HCT116 (cell line): ENCODE measurements at regions not wholly inside any gene's neighbourhood (a gene's known extent, or its start where the extent isn't known, plus 50 kb on each side); places are given as distances from the start of the nearest gene placed in this dataset.

Experiments used
- ATAC-seq: fragments of 200-7000 bp; cut with Tn5 transposase; 2 replicates; pipeline ENCODE4 v1.9.1; 2020; ENCODE audit warnings: mild to moderate bottlenecking, moderate library complexity
- BruUV-seq: library from RNA; stranded (reverse); fragments of 400-500 nt; replicated peaks from 2 replicates; lab custom pipeline; 2021; lab: Mats Ljungman, UMichigan
- CTCF ChIA-PET: fragments of 300-600 bp; sonication (Branson Sonifier 250); formaldehyde crosslinking; loops from one replicate; lab custom pipeline; 2021; ENCODE audit warnings: antibody characterized with exemption; lab: Charles Lee
- POLR2A ChIA-PET: fragments of 300-600, 350-600 bp; sonication (Branson Sonifier 250); formaldehyde crosslinking; loops from one replicate; lab custom pipeline; 2021; ENCODE audit warnings: antibody characterized with exemption; lab: Charles Lee
- RAD21 ChIA-PET, 2 experiments: fragments of 300-600 bp; sonication (Branson Sonifier 250); formaldehyde crosslinking; loops; one replicate each; lab custom pipeline; 2023; ENCODE audit warnings: low total read pairs in 2 of 2; ENCODE audit not compliant: uncharacterized antibody in 2 of 2, unreplicated experiment in 2 of 2, low non-redundant PET in 1 of 2; lab: Charles Lee
- DNase-seq: peaks from one replicate; pipeline ENCODE4 v3.0.0-alpha.2; 2010; ENCODE audit warnings: low read depth, low spot score
- H2AFZ ChIP-seq: fragments of 200-600 bp; shearing (Covaris generic), sonication (generic); 2 replicates; pipeline ENCODE4 v1.6.1; 2017; ENCODE audit warnings: low read depth, mixed run types, mixed read lengths, antibody characterized with exemption, low read length; ENCODE audit not compliant: poor library complexity, severe bottlenecking
- H3K27ac ChIP-seq: 2 replicates; pipeline ENCODE4 v1.5.1; 2012; ENCODE audit warnings: low read depth, low read length
- H3K27me3 ChIP-seq: fragments of 200-600 bp; sonication (generic); 2 replicates; pipeline ENCODE4 v1.6.1; 2016; ENCODE audit warnings: mixed run types, low read length, mixed read lengths; ENCODE audit not compliant: insufficient read depth
- H3K36me3 ChIP-seq, 2 experiments: fragments of 200-500 bp in 1 of 2; fragments of 200-600 bp in 1 of 2; sonication (Bioruptor generic) in 1 of 2; sonication (generic) in 1 of 2; 2 replicates each; pipeline versions ENCODE4 v1.5.1 to v1.6.1; 2014 to 2016; ENCODE audit warnings: low read length in 2 of 2, inconsistent platforms in 1 of 2, mixed read lengths in 1 of 2, mixed run types in 1 of 2; ENCODE audit not compliant: insufficient read depth in 2 of 2, control insufficient read depth in 1 of 2
- H3K4me1 ChIP-seq, 2 experiments: fragments of 200-600 bp in 1 of 2; sonication (generic) in 1 of 2; 2 replicates each; pipeline versions ENCODE4 v1.5.1 to v1.6.1; 2012 to 2017; ENCODE audit warnings: low read length in 2 of 2, inconsistent platforms in 1 of 2, mild to moderate bottlenecking in 1 of 2, mixed read lengths in 1 of 2, mixed run types in 1 of 2, moderate library complexity in 1 of 2; ENCODE audit not compliant: insufficient read depth in 2 of 2, control insufficient read depth in 1 of 2
- H3K4me2 ChIP-seq: fragments of 200-600 bp; sonication (generic); 2 replicates; pipeline ENCODE4 v1.6.1; 2017; ENCODE audit warnings: mixed run types, low read length, mixed read lengths
- H3K4me3 ChIP-seq, 2 experiments: fragments of 200-600 bp in 1 of 2; sonication (generic) in 1 of 2; replicated peaks in 1 of 2; 2 replicates each; pipeline ENCODE4 v1.5.1; 2011 to 2016; ENCODE audit warnings: low read length in 2 of 2, control low read depth in 1 of 2, low read depth in 1 of 2, mild to moderate bottlenecking in 1 of 2, mixed read lengths in 1 of 2, mixed run types in 1 of 2
- H3K79me2 ChIP-seq: fragments of 200-600 bp; sonication (generic); 2 replicates; pipeline ENCODE4 v1.6.1; 2017; ENCODE audit warnings: mild to moderate bottlenecking, mixed run types, low read length, moderate library complexity, mixed read lengths; ENCODE audit not compliant: insufficient read depth
- H3K9ac ChIP-seq: fragments of 200-600 bp; sonication (generic); 2 replicates; pipeline ENCODE4 v1.6.1; 2016; ENCODE audit warnings: low read length, mixed read lengths
- H3K9me2 ChIP-seq: fragments of 200-600 bp; sonication (generic), shearing (Covaris generic); 2 replicates; pipeline ENCODE4 v1.6.1; 2017; ENCODE audit warnings: mixed run types, mild to moderate bottlenecking, moderate library complexity; ENCODE audit not compliant: insufficient read depth
- H3K9me3 ChIP-seq, 2 experiments: fragments of 200-500 bp in 1 of 2; fragments of 200-600 bp in 1 of 2; sonication (Bioruptor generic) in 1 of 2; sonication (generic) in 1 of 2; 2 replicates each; pipeline ENCODE4 v1.6.1; 2014 to 2017; ENCODE audit warnings: low read length in 2 of 2, mixed read lengths in 2 of 2, inconsistent platforms in 1 of 2, low read depth in 1 of 2, mild to moderate bottlenecking in 1 of 2, mixed run types in 1 of 2, moderate library complexity in 1 of 2; ENCODE audit not compliant: control insufficient read depth in 1 of 2, insufficient read depth in 1 of 2
- H4K20me1 ChIP-seq: fragments of 200-600 bp; sonication (generic), shearing (Covaris generic); 2 replicates; pipeline ENCODE4 v1.6.1; 2017; ENCODE audit warnings: mixed run types, mild to moderate bottlenecking, moderate library complexity; ENCODE audit not compliant: insufficient read depth
- ATF3 ChIP-seq: IDR thresholded peaks from 2 replicates; pipeline ENCODE4 v1.6.1; 2012
- ELF1 ChIP-seq: IDR thresholded peaks from 2 replicates; pipeline ENCODE4 v1.6.1; 2012; ENCODE audit warnings: low read depth, borderline replicate concordance
- MAX ChIP-seq: IDR thresholded peaks from 2 replicates; pipeline ENCODE4 v1.6.1; 2012
- POLR2A ChIP-seq: IDR thresholded peaks from 2 replicates; pipeline ENCODE4 v1.7.0; 2011; ENCODE audit warnings: borderline replicate concordance; ENCODE audit not compliant: insufficient read depth, insufficient read length; ENCODE audit errors: extremely low read depth
- POLR2AphosphoS5 ChIP-seq: IDR thresholded peaks from 2 replicates; pipeline ENCODE4 v1.6.1; 2011; ENCODE audit warnings: mild to moderate bottlenecking, low read depth, low read length, moderate library complexity
- ZFX ChIP-seq: fragments of 450-650 bp; IDR thresholded peaks from 2 replicates; pipeline ENCODE4 v1.6.1; 2017
- intact Hi-C: fragments of 100-400 bp; cut with micrococcal nuclease; formaldehyde crosslinking; loops from 2 replicates; pipeline ENCODE4 v1.10.0; 2022

GRCh38 chr1:208880433-208881100 lies 636.4 kb upstream of the PLXNA2 start:
- Histone ChIP-seq H3K4me3 (no peak overlapping the region), H2AFZ (no peak overlapping the region), H3K9me2 (no peaks in the 10 kb centered on the region), H3K27ac (no peak overlapping the region), H3K4me2 (no peak overlapping the region), H3K27me3 (no peaks in the 10 kb centered on the region), H3K79me2 (no peaks in the 10 kb centered on the region), H4K20me1 (no peaks in the 10 kb centered on the region), H3K36me3 (no peaks in the 10 kb centered on the region), H3K9me3 (no peaks in the 10 kb centered on the region), H3K9ac (no peak overlapping the region), H3K4me1 (no peaks in the 10 kb centered on the region)
- ATAC-seq (no peak), DNase-seq (no peak)
- intact Hi-C loops: no loop called here
- BruUV-seq: no TSS peak
- CTCF ChIA-PET: no interaction called here
- RAD21 ChIA-PET: no interaction called here
- TF ChIP-seq POLR2A: no peak
- no peak for TF ChIP-seq POLR2AphosphoS5
- POLR2A ChIA-PET: no interaction called here

GRCh38 chr1:208885060-208885459 lies 640.9 kb upstream of the PLXNA2 start:
- no TSS peak for BruUV-seq

More at GRCh38 chr1:208885060-208885459, 640.9 kb upstream of the PLXNA2 start:
- Histone ChIP-seq H3K9me3 (no peaks in the 10 kb centered on the region), H3K4me2 (no peak overlapping the region), H3K9ac (no peak overlapping the region), H3K36me3 (no peaks in the 10 kb centered on the region), H2AFZ (no peak overlapping the region), H3K79me2 (no peaks in the 10 kb centered on the region), H3K9me2 (no peaks in the 10 kb centered on the region), H4K20me1 (no peaks in the 10 kb centered on the region), H3K27ac (no peak overlapping the region), H3K27me3 (no peaks in the 10 kb centered on the region), H3K4me3 (no peak overlapping the region), H3K4me1 (no peaks in the 10 kb centered on the region)
- no peak for TF ChIP-seq ZFX
- TF ChIP-seq ATF3: no peak
- TF ChIP-seq MAX: no peak
- TF ChIP-seq ELF1: no peak
- ChIA-PET CTCF (no interaction called here), POLR2A (no interaction called here), RAD21 (no interaction called here)
- no peak for ATAC-seq
- DNase-seq: no peak
- intact Hi-C loops: no loop called here
